Endothelial cell of umbilical vein (primary cell): ENCODE measurements at regions not wholly inside any gene's neighbourhood (a gene's known extent, or its start where the extent isn't known, plus 50 kb on each side); places are given as distances from the start of the nearest gene placed in this dataset.

Experiments used
- MYC ChIP-seq: IDR thresholded peaks from one replicate; pipeline ENCODE4 v1.6.1; 2011; ENCODE audit warnings: mild to moderate bottlenecking, low read depth, low read length
- POLR2AphosphoS5 ChIP-seq: IDR thresholded peaks from 2 replicates; pipeline ENCODE4 v1.6.1; 2012; ENCODE audit warnings: low read depth, mild to moderate bottlenecking, control low read depth, low read length, moderate library complexity; ENCODE audit not compliant: insufficient read depth
- TF ChIP-seq, protein P1 (sequence below), 2 donors: IDR thresholded peaks; 1 replicate in 1 of 2; 2 replicates in 1 of 2; pipeline ENCODE4 v1.5.1; 2011; ENCODE audit warnings: low read length in 2 of 2, mild to moderate bottlenecking in 2 of 2, moderate library complexity in 2 of 2, control low read depth in 1 of 2, inconsistent platforms in 1 of 2, low read depth in 1 of 2; ENCODE audit not compliant: insufficient read depth in 1 of 2; ENCODE audit errors: extremely low read depth in 1 of 2

DNA sequence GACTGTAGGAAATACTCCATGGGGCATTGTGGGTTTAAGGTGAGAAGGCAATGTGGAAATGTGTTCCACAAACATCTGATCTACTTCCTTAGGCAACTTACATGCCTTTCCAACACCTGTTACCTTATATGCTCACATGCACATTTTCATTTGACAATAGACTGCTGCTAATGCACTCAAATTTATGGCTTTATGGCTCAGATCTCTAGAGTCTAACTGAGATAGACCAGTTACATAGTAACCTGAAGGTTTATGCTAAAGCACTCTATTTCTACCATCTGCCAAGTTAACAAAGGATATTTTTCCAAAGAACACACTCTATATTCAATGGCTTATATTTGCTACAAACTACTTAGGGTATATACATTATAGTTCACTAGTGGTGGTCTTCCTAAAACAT, 969.0 kb downstream of the TECRL start:
- TF ChIP-seq, protein P1, sequence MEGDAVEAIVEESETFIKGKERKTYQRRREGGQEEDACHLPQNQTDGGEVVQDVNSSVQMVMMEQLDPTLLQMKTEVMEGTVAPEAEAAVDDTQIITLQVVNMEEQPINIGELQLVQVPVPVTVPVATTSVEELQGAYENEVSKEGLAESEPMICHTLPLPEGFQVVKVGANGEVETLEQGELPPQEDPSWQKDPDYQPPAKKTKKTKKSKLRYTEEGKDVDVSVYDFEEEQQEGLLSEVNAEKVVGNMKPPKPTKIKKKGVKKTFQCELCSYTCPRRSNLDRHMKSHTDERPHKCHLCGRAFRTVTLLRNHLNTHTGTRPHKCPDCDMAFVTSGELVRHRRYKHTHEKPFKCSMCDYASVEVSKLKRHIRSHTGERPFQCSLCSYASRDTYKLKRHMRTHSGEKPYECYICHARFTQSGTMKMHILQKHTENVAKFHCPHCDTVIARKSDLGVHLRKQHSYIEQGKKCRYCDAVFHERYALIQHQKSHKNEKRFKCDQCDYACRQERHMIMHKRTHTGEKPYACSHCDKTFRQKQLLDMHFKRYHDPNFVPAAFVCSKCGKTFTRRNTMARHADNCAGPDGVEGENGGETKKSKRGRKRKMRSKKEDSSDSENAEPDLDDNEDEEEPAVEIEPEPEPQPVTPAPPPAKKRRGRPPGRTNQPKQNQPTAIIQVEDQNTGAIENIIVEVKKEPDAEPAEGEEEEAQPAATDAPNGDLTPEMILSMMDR (IDR thresholded peaks at IDR 0.05; ENCODE audit: extremely low read depth in 1 of 2, insufficient read depth in 1 of 2, low read depth in 1 of 2, low read length in 2 of 2), result no peak
- no peak for TF ChIP-seq POLR2AphosphoS5
- TF ChIP-seq MYC, result no peak
